ENCODE measurements at regions not wholly inside any gene's neighbourhood (a gene's known extent, or its start where the extent isn't known, plus 50 kb on each side); places are given as distances from the start of the nearest gene placed in this dataset.

DNA sequence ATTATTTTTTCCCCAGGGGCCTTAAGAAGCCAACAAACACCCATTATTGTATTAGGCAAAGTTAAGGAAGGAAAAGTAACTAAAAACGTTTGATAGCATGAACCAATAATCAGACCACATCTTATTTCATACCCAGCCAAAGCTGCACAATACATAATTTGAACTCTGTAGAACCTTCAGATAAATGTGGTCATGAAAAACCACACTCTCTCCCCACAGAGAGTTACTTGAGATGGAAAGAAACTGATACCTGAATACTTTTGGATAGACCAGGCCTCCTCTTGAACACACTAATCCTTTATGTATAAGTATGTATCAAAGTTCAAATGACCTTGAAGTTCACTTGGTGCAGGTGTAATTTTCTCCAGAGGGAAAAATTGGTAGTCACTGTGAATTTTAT, 146.6 kb upstream of the FAM13C start (continued):
- no peak for TF ChIP-seq SP1 (IDR thresholded peaks at IDR 0.05; ENCODE audit: low read depth)

DNA sequence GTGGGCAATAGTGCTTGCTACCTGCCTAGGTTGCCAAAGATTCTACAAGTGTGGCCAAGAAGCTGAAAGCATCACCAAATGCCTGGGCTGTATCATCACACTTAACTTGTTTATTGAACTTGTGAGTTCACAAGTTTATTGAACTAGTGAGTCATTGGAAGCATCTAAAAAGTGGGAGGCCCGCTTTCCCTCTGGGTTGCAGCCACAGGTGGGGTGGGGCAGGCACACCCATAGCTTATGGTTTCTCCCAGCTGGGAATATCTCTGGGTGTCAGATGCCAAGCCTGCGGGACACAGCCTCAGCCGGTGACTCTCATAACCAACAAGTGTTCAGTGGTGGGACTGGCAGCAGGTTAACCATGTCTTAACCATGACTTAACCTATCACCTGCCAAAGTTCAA, 145.9 kb upstream of the FAM13C start:
- POLR2A ChIA-PET, result no interaction called here
- no peak overlapping the region for H3K4me2 ChIP-seq (ENCODE audit: low read length)
- RAD21 ChIA-PET (ENCODE audit: low non-redundant PET in 1 of 2, low total read pairs in 2 of 2, uncharacterized antibody in 2 of 2, unreplicated experiment in 2 of 2), result no interaction called here

DNA sequence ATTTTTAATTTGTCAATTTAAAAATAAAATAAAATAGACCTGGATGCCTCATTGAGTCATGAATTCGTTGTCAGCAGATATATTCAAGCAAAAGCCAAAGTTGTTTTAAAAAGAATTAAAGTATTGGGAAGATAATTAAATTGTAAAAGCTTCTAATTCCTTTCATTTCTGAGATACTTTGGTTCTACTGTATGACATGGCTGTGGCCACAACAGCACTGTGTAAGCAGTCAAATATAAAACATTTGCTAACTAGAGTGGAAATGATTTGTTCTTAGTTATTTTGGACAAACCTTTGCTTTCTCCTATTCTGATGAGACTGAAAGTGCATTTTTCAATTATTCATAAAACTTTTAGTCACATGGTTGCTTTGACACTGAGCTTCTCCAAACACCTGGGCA, 143.6 kb upstream of the FAM13C start:
- POLR2A ChIA-PET, result no interaction called here
- ATAC-seq (no peak), DNase-seq (ENCODE audit: low read depth, low spot score) (no peak)
- Histone ChIP-seq H3K4me2 (ENCODE audit: low read length) (no peak overlapping the region), H3K9me3 (ENCODE audit: control insufficient read depth in 1 of 2, insufficient read depth in 1 of 2, low read depth in 1 of 2, low read length in 2 of 2) (no peaks in the 10 kb centered on the region), H3K4me1 (ENCODE audit: control insufficient read depth in 1 of 2, insufficient read depth in 2 of 2, low read length in 2 of 2) (peaks cover 0 to 5% of the 10 kb centered on the region in 2 experiments; a peak in 1 of 4 replicates), H3K79me2 (ENCODE audit: insufficient read depth, low read length) (no peaks in the 10 kb centered on the region), H2AFZ (ENCODE audit: low read depth, low read length, poor library complexity, severe bottlenecking) (no peak overlapping the region), H3K36me3 (ENCODE audit: control insufficient read depth in 1 of 2, insufficient read depth in 2 of 2, low read length in 2 of 2) (no peaks in the 10 kb centered on the region), H3K9me2 (ENCODE audit: insufficient read depth) (no peaks in the 10 kb centered on the region), H3K4me3 (replicated peaks in 1 of 2; ENCODE audit: low read depth in 1 of 2, low read length in 2 of 2) (no peak overlapping the region), H3K27ac (ENCODE audit: low read depth, low read length) (no peak overlapping the region), H3K27me3 (ENCODE audit: insufficient read depth, low read length) (no peaks in the 10 kb centered on the region; the same call in 1 of the 2 replicates), H4K20me1 (ENCODE audit: insufficient read depth) (no peaks in the 10 kb centered on the region), H3K9ac (ENCODE audit: low read length) (no peak overlapping the region)
- intact Hi-C loops (cut with micrococcal nuclease), result no loop called here
- BruUV-seq (replicated peaks), result no TSS peak
- CTCF ChIA-PET, result no interaction called here
- RAD21 ChIA-PET (ENCODE audit: low non-redundant PET in 1 of 2, low total read pairs in 2 of 2, uncharacterized antibody in 2 of 2, unreplicated experiment in 2 of 2), result no interaction called here
- TF ChIP-seq RAD21 (IDR thresholded peaks at IDR 0.05; ENCODE audit: low read depth) (no peak), POLR2AphosphoS5 (IDR thresholded peaks at IDR 0.05; ENCODE audit: low read depth, low read length) (no peak), FOSL1 (IDR thresholded peaks at IDR 0.05; ENCODE audit: low read depth) (no peak), REST (IDR thresholded peaks at IDR 0.05; ENCODE audit: low read depth) (no peak), ZNF274 (IDR thresholded peaks at IDR 0.05; ENCODE audit: low read depth, low read length) (no peak), POLR2A (IDR thresholded peaks at IDR 0.05; ENCODE audit: borderline replicate concordance, extremely low read depth, insufficient read depth, insufficient read length) (no peak), ELF1 (IDR thresholded peaks at IDR 0.05; ENCODE audit: borderline replicate concordance, low read depth) (no peak), SP1 (IDR thresholded peaks at IDR 0.05; ENCODE audit: low read depth) (no peak), EGR1 (IDR thresholded peaks at IDR 0.05; ENCODE audit: low read depth) (no peak), CTCF (IDR thresholded peaks at IDR 0.05 in 2 of 3, conservative IDR thresholded peaks at IDR 0.05 in 1 of 3; ENCODE audit: borderline replicate concordance in 1 of 3, insufficient read depth in 1 of 3, low read depth in 2 of 3, low read length in 2 of 3) (no peak)
- TF ChIP-seq, protein P1, sequence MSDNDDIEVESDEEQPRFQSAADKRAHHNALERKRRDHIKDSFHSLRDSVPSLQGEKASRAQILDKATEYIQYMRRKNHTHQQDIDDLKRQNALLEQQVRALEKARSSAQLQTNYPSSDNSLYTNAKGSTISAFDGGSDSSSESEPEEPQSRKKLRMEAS (IDR thresholded peaks at IDR 0.05), result no peak

More for the DNA sequence above, 145.9 kb upstream of the FAM13C start:
- DNase-seq (ENCODE audit: low read depth, low spot score), result peak; percentile 6
- H3K9me2 ChIP-seq (ENCODE audit: insufficient read depth), result no peaks in the 10 kb centered on the region
- TF ChIP-seq TCF7L2 (IDR thresholded peaks at IDR 0.05; ENCODE audit: borderline replicate concordance, extremely low read depth, insufficient read depth, insufficient read length) (no peak), SIN3A (IDR thresholded peaks at IDR 0.05; ENCODE audit: low read depth) (no peak), YY1 (IDR thresholded peaks at IDR 0.05; ENCODE audit: extremely low read depth, insufficient replicate concordance, low read depth, low read length) (no peak), SP1 (IDR thresholded peaks at IDR 0.05; ENCODE audit: low read depth) (no peak), JUND (IDR thresholded peaks at IDR 0.05) (peak; percentile 15; the same call in 1 of the 2 replicates), EGR1 (IDR thresholded peaks at IDR 0.05; ENCODE audit: low read depth) (no peak), SRF (IDR thresholded peaks at IDR 0.05; ENCODE audit: low read depth) (no peak)
- CTCF ChIA-PET, result no interaction called here
- H3K9ac ChIP-seq (ENCODE audit: low read length), result no peak overlapping the region
- H3K9me3 ChIP-seq (ENCODE audit: control insufficient read depth in 1 of 2, insufficient read depth in 1 of 2, low read depth in 1 of 2, low read length in 2 of 2), result no peaks in the 10 kb centered on the region
- no peaks in the 10 kb centered on the region for H4K20me1 ChIP-seq (ENCODE audit: insufficient read depth)
- intact Hi-C loops (cut with micrococcal nuclease), result no loop called here
- BruUV-seq (replicated peaks), result no TSS peak
- H3K4me3 ChIP-seq (replicated peaks in 1 of 2; ENCODE audit: low read depth in 1 of 2, low read length in 2 of 2), result no peak overlapping the region
- no peaks in the 10 kb centered on the region for H3K79me2 ChIP-seq (ENCODE audit: insufficient read depth, low read length)
- H3K36me3 ChIP-seq (ENCODE audit: control insufficient read depth in 1 of 2, insufficient read depth in 2 of 2, low read length in 2 of 2), result no peaks in the 10 kb centered on the region
- peak; percentile 74 for ATAC-seq
- no peak overlapping the region for H3K27ac ChIP-seq (ENCODE audit: low read depth, low read length)
- peaks cover 0 to 5% of the 10 kb centered on the region in 2 experiments; a peak in 1 of 4 replicates for H3K4me1 ChIP-seq (ENCODE audit: control insufficient read depth in 1 of 2, insufficient read depth in 2 of 2, low read length in 2 of 2)
- no peaks in the 10 kb centered on the region; the same call in 1 of the 2 replicates for H3K27me3 ChIP-seq (ENCODE audit: insufficient read depth, low read length)
- no peak overlapping the region for H2AFZ ChIP-seq (ENCODE audit: low read depth, low read length, poor library complexity, severe bottlenecking)

Data from HCT116 (cell line).